Hippocampal formation (tissue), 2 donors: ENCODE measurements at regions not wholly inside any gene's neighbourhood (a gene's known extent, or its start where the extent isn't known, plus 50 kb on each side); places are given as distances from the start of the nearest gene placed in this dataset.
"Not testable (repeated sequence)": the region's sequence is repeated elsewhere in the genome, so short reads cannot be mapped to it uniquely, and the experiment has no call there.

Source experiments
- DNase-seq, 2 donors: peaks; one replicate each; lab custom pipeline; 2025; lab: John Stamatoyannopoulos, UW

GRCh38 chr3:186454881-186455703 is 89.1 kb downstream of the CRYGS start:
- DNase-seq: no peak

GRCh38 chr3:186453531-186453930 is 90.6 kb downstream of the CRYGS start:
- DNase-seq: no peak

- no peak for DNase-seq
Observed at GRCh38 chr3:186452517-186452916, 90.5 kb upstream of the DGKG start.

GRCh38 chr3:186451371-186451770 is 89.3 kb upstream of the DGKG start:
- no peak for DNase-seq

- no peak for DNase-seq
Observed at GRCh38 chr3:186444974-186445373, 82.9 kb upstream of the DGKG start.

- DNase-seq: no peak
Observed at GRCh38 chr3:186444288-186444687, 82.3 kb upstream of the DGKG start.

- not testable (repeated sequence) for DNase-seq
Observed at GRCh38 chr3:186442979-186443378, 80.9 kb upstream of the DGKG start.

GRCh38 chr3:186442162-186442561 is 80.1 kb upstream of the DGKG start:
- no peak for DNase-seq

GRCh38 chr3:186440891-186441290 is 78.9 kb upstream of the DGKG start:
- no peak for DNase-seq

GRCh38 chr3:186439725-186440124 is 77.7 kb upstream of the DGKG start:
- no peak for DNase-seq

- not testable (repeated sequence) for DNase-seq
Observed at GRCh38 chr3:186435332-186435731, 73.3 kb upstream of the DGKG start.

- no peak for DNase-seq
Observed at GRCh38 chr3:186432944-186433732, 71.1 kb upstream of the DGKG start.

GRCh38 chr3:186432189-186432588 is 70.2 kb upstream of the DGKG start:
- DNase-seq: no peak

GRCh38 chr3:186427627-186428281 is 65.7 kb upstream of the DGKG start:
- DNase-seq: no peak

- no peak for DNase-seq
Observed at GRCh38 chr3:186425788-186426730, 64.0 kb upstream of the DGKG start.

GRCh38 chr3:186421946-186422345 is 59.9 kb upstream of the DGKG start:
- no peak for DNase-seq

- no peak for DNase-seq
Observed at GRCh38 chr3:186418671-186419145, 56.7 kb upstream of the DGKG start.

- DNase-seq: no peak
Observed at GRCh38 chr3:186417791-186418190, 55.8 kb upstream of the DGKG start.

- DNase-seq: no peak
Observed at GRCh38 chr3:186414735-186415419, 52.8 kb upstream of the DGKG start.

GRCh38 chr3:186413615-186414415 is 51.8 kb upstream of the DGKG start:
- peak; percentile 20 to 50 for DNase-seq
